ENCODE measurements at regions not wholly inside any gene's neighbourhood (a gene's known extent, or its start where the extent isn't known, plus 50 kb on each side); places are given as distances from the start of the nearest gene placed in this dataset.

GRCh38 chr14:101065696-101066694 lies 162.5 kb upstream of the RTL1 start:
- no peaks in the 10 kb centered on the region for H3K9me3 Mint-ChIP-seq
- no peak overlapping the region for H3K4me3 Mint-ChIP-seq
- no peak for DNase-seq
- no peaks in the 10 kb centered on the region for H3K4me1 Mint-ChIP-seq
- Histone ChIP-seq H3K4me1 (ENCODE audit: control insufficient read depth, insufficient read depth, low read length) (no peaks in the 10 kb centered on the region), H3K36me3 (ENCODE audit: control insufficient read depth, insufficient read depth, low read length) (no peaks in the 10 kb centered on the region), H3K9me3 (ENCODE audit: control insufficient read depth, insufficient read depth, low read length) (no peaks in the 10 kb centered on the region), H3K27ac (ENCODE audit: low read length) (no peak overlapping the region), H3K4me3 (ENCODE audit: low read length) (no peak overlapping the region), H3K27me3 (ENCODE audit: control insufficient read depth, insufficient read depth, low read length) (no peaks in the 10 kb centered on the region)
- no peak for ATAC-seq
- no peak overlapping the region for H3K27ac Mint-ChIP-seq
- no peaks in the 10 kb centered on the region for H3K36me3 Mint-ChIP-seq
- TF ChIP-seq CTCF (IDR thresholded peaks at IDR 0.05): no peak
- H3K27me3 Mint-ChIP-seq (ENCODE audit: low read depth in 2 of 2): peaks cover 0 to 3% of the 10 kb centered on the region in 2 donors
- intact Hi-C loops (cut with micrococcal nuclease): no loop called here
- WGBS (ENCODE audit: insufficient coverage): 95% methylated on average over 43 of the region's 43 CpGs

GRCh38 chr14:101066826-101067510 lies 163.4 kb upstream of the RTL1 start:
- H3K9me3 ChIP-seq (ENCODE audit: control insufficient read depth, insufficient read depth, low read length): no peaks in the 10 kb centered on the region
- H3K36me3 Mint-ChIP-seq: no peaks in the 10 kb centered on the region
- no peak overlapping the region for H3K4me3 Mint-ChIP-seq
- no peak overlapping the region for H3K27ac Mint-ChIP-seq
- ATAC-seq: no peak
- no peak for DNase-seq
- no peak overlapping the region for H3K27ac ChIP-seq (ENCODE audit: low read length)
- H3K27me3 ChIP-seq (ENCODE audit: control insufficient read depth, insufficient read depth, low read length): no peaks in the 10 kb centered on the region
- no peak for TF ChIP-seq CTCF (IDR thresholded peaks at IDR 0.05)
- WGBS (ENCODE audit: insufficient coverage): 90% methylated on average over 12 of the region's 12 CpGs
- H3K9me3 Mint-ChIP-seq: no peaks in the 10 kb centered on the region
- no peaks in the 10 kb centered on the region for H3K4me1 Mint-ChIP-seq
- no peaks in the 10 kb centered on the region for H3K36me3 ChIP-seq (ENCODE audit: control insufficient read depth, insufficient read depth, low read length)
- peaks cover 0 to 3% of the 10 kb centered on the region in 2 donors for H3K27me3 Mint-ChIP-seq (ENCODE audit: low read depth in 2 of 2)
- no peak overlapping the region for H3K4me3 ChIP-seq (ENCODE audit: low read length)
- intact Hi-C loops (cut with micrococcal nuclease): no loop called here
- no peaks in the 10 kb centered on the region for H3K4me1 ChIP-seq (ENCODE audit: control insufficient read depth, insufficient read depth, low read length)

GRCh38 chr14:101068313-101069227 lies 165.0 kb upstream of the RTL1 start:
- intact Hi-C loops (cut with micrococcal nuclease): no loop called here
- no peak overlapping the region for H3K27ac ChIP-seq (ENCODE audit: low read length)
- TF ChIP-seq CTCF (IDR thresholded peaks at IDR 0.05): no peak

More at GRCh38 chr14:101068313-101069227, 165.0 kb upstream of the RTL1 start:
- Histone ChIP-seq H3K9me3 (ENCODE audit: control insufficient read depth, insufficient read depth, low read length) (no peaks in the 10 kb centered on the region), H3K4me3 (ENCODE audit: low read length) (no peak overlapping the region), H3K4me1 (ENCODE audit: control insufficient read depth, insufficient read depth, low read length) (no peaks in the 10 kb centered on the region), H3K36me3 (ENCODE audit: control insufficient read depth, insufficient read depth, low read length) (no peaks in the 10 kb centered on the region), H3K27me3 (ENCODE audit: control insufficient read depth, insufficient read depth, low read length) (no peaks in the 10 kb centered on the region)
- no peaks in the 10 kb centered on the region for H3K36me3 Mint-ChIP-seq
- H3K9me3 Mint-ChIP-seq: no peaks in the 10 kb centered on the region
- ATAC-seq (no peak), DNase-seq (peak in 1 of 2 donors; percentile 1)
- H3K4me1 Mint-ChIP-seq: no peaks in the 10 kb centered on the region
- H3K4me3 Mint-ChIP-seq: no peak overlapping the region
- peaks cover 0 to 3% of the 10 kb centered on the region in 2 donors for H3K27me3 Mint-ChIP-seq (ENCODE audit: low read depth in 2 of 2)
- 57% methylated on average over 33 of the region's 34 CpGs for whole genome bisulfite sequencing (ENCODE audit: insufficient coverage)
- no peak overlapping the region for H3K27ac Mint-ChIP-seq
